SIG-M5 treated with dmso at 0.1 percent for 504 hours (cell line): ENCODE measurements at regions not wholly inside any gene's neighbourhood (a gene's known extent, or its start where the extent isn't known, plus 50 kb on each side); places are given as distances from the start of the nearest gene placed in this dataset.
"Not testable (repeated sequence)": the region's sequence is repeated elsewhere in the genome, so short reads cannot be mapped to it uniquely, and the experiment has no call there.

Experiments
- DNase-seq: peaks from one replicate; lab custom pipeline; 2025; ENCODE audit not compliant: unreplicated experiment; lab: John Stamatoyannopoulos, UW

GRCh38 chr14:87640553-87640952 lies 352.4 kb downstream of the GALC start:
- no peak for DNase-seq

GRCh38 chr14:87638196-87638595 lies 354.8 kb downstream of the GALC start:
- DNase-seq, result no peak

GRCh38 chr14:87635442-87635841 lies 357.5 kb downstream of the GALC start:
- DNase-seq, result no peak

- DNase-seq, result no peak
Measured at GRCh38 chr14:87632796-87633195, 360.2 kb downstream of the GALC start.

GRCh38 chr14:87630846-87631245 lies 362.1 kb downstream of the GALC start:
- DNase-seq, result no peak

GRCh38 chr14:87629788-87630187 lies 363.2 kb downstream of the GALC start:
- DNase-seq, result no peak

GRCh38 chr14:87628780-87629179 lies 364.2 kb downstream of the GALC start:
- DNase-seq, result no peak

GRCh38 chr14:87628129-87628528 lies 364.9 kb downstream of the GALC start:
- peak; percentile 59 for DNase-seq

- no peak for DNase-seq
Measured at GRCh38 chr14:87626266-87626665, 366.7 kb downstream of the GALC start.

- DNase-seq, result no peak
Measured at GRCh38 chr14:87623616-87624015, 369.4 kb downstream of the GALC start.

GRCh38 chr14:87617079-87617478 lies 375.9 kb downstream of the GALC start:
- peak; percentile 13 for DNase-seq

GRCh38 chr14:87615822-87616679 lies 376.9 kb downstream of the GALC start:
- peak; percentile 29 for DNase-seq

GRCh38 chr14:87615047-87615446 lies 377.9 kb downstream of the GALC start:
- DNase-seq, result no peak

- DNase-seq, result no peak
Measured at GRCh38 chr14:87613881-87614280, 379.1 kb downstream of the GALC start.

- not testable (repeated sequence) for DNase-seq
Measured at GRCh38 chr14:87607056-87607455, 385.9 kb downstream of the GALC start.

- no peak for DNase-seq
Measured at GRCh38 chr14:87601036-87601435, 391.9 kb downstream of the GALC start.

- DNase-seq, result no peak
Measured at GRCh38 chr14:87600240-87600639, 392.7 kb downstream of the GALC start.

GRCh38 chr14:87581298-87581697 lies 411.7 kb downstream of the GALC start:
- no peak for DNase-seq

- no peak for DNase-seq
Measured at GRCh38 chr14:87579036-87579435, 413.9 kb downstream of the GALC start.

- no peak for DNase-seq
Measured at GRCh38 chr14:87575378-87575777, 417.6 kb downstream of the GALC start.

GRCh38 chr14:87573591-87573990 lies 419.4 kb downstream of the GALC start:
- no peak for DNase-seq

GRCh38 chr14:87567618-87568295 lies 425.2 kb downstream of the GALC start:
- DNase-seq, result no peak
